HUES6 (cell line): ENCODE measurements at regions not wholly inside any gene's neighbourhood (a gene's known extent, or its start where the extent isn't known, plus 50 kb on each side); places are given as distances from the start of the nearest gene placed in this dataset.

ENCODE experiments used
- H3K27ac ChIP-seq: 2 replicates; pipeline ENCODE4 v1.7.0; 2013; ENCODE audit warnings: low read depth, mild to moderate bottlenecking, low read length, inconsistent platforms
- H3K27me3 ChIP-seq: 2 replicates; pipeline ENCODE4 v1.6.1; 2013; ENCODE audit warnings: low read length; ENCODE audit not compliant: control insufficient read depth, insufficient read depth
- H3K36me3 ChIP-seq: 2 replicates; pipeline ENCODE4 v1.6.1; 2013; ENCODE audit warnings: low read length; ENCODE audit not compliant: control insufficient read depth, insufficient read depth
- H3K4me1 ChIP-seq: 2 replicates; pipeline ENCODE4 v1.6.1; 2013; ENCODE audit warnings: low read length; ENCODE audit not compliant: control insufficient read depth, insufficient read depth
- H3K4me3 ChIP-seq: 2 replicates; pipeline ENCODE4 v1.5.1; 2013; ENCODE audit warnings: low read depth, low read length
- H3K9ac ChIP-seq: one replicate; pipeline ENCODE4 v1.6.1; 2013; ENCODE audit warnings: mild to moderate bottlenecking, low read length
- H3K9me3 ChIP-seq: 2 replicates; pipeline ENCODE4 v1.6.1; 2013; ENCODE audit warnings: low read depth, low read length; ENCODE audit not compliant: control insufficient read depth, insufficient read depth

DNA sequence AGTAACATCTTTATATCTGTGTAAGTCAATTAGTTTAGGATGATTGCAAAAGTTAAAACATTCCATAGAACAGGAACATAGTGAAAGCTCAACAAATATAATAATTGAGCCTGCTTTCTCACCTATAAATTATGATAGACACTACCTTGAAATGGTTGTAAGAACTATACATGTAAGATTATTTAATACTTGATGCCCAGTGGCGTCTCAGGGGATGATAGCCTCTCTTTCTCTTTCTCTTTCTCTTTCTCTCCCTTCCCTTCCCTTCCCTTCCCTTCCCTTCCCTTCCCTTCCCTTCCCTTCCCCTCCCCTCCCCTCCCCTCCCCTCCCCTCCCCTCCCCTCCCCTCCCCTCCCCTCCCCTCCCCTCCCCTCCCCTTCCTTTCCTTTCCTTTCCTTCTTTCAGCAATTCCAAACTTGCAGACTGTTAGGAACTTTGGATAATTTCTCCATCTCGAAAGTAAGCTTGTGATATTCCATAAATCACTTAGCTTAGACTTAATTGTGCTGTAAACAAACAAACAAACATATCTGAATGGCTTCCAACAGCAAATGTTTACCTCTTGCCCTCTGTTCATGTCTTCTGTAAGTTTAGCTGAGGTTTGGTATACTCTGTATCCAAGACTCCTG is 1102.7 kb downstream of the TSN start:
- no peaks in the 10 kb centered on the region for H3K27me3 ChIP-seq
- H3K9ac ChIP-seq = no peak overlapping the region
- no peak overlapping the region for H3K27ac ChIP-seq
- 0 out of 2 replicates have a peak, but pooled peaks cover 7% of the 10 kb centered on the region for H3K4me1 ChIP-seq
- H3K36me3 ChIP-seq = no peaks in the 10 kb centered on the region
- H3K4me3 ChIP-seq = no peak overlapping the region
- H3K9me3 ChIP-seq = no peaks in the 10 kb centered on the region

DNA sequence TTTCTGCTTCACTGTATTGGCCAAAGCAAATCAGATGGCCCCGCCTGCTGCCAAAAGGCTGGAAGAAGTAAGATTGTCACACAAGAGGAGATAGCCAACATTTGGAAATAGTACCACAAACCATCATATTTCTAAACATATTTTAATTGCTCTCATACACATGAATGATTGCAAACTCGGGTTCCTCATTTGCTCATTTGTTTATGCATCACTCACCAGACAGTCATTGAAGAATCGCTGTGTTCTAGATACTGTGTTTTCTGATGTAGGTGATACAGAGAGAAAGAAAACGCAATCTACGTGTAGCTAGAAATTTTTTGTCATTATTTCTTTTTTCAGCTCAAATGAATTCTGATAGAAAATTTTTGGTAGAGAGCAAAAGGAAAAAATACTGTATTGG is 1103.4 kb downstream of the TSN start:
- no peak overlapping the region for H3K4me3 ChIP-seq
- H3K36me3 ChIP-seq = no peaks in the 10 kb centered on the region
- no peaks in the 10 kb centered on the region for H3K9me3 ChIP-seq
- H3K9ac ChIP-seq = no peak overlapping the region
- H3K27ac ChIP-seq = no peak overlapping the region
- no peaks in the 10 kb centered on the region for H3K27me3 ChIP-seq
- H3K4me1 ChIP-seq = peaks cover 7% of the 10 kb centered on the region; the same call in 1 of the 2 replicates

DNA sequence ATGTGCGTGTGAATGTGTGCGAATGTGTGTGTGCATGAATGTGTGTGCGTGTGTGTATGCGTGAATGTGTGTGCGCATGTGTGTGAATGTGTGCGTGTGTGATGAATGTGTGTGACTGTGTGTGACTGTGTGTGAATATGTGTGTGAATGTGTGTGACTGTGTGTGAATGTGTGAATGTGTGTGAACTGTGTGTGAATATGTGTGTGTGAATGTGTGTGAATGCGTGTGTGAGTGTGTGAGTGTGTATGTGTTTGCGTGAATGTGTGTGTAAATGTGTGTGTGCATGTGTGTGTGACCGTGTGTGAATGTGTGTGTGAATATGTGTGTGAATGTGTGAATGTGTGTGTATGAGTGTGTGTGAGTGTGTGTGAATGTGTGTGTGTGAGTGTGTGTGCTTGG is 1103.8 kb downstream of the TSN start:
- no peaks in the 10 kb centered on the region for H3K36me3 ChIP-seq
- peaks cover 7% of the 10 kb centered on the region; the same call in 1 of the 2 replicates for H3K4me1 ChIP-seq
- H3K9me3 ChIP-seq = no peaks in the 10 kb centered on the region
- H3K4me3 ChIP-seq = no peak overlapping the region
- no peak overlapping the region for H3K27ac ChIP-seq
- H3K9ac ChIP-seq = no peak overlapping the region
- H3K27me3 ChIP-seq = no peaks in the 10 kb centered on the region

DNA sequence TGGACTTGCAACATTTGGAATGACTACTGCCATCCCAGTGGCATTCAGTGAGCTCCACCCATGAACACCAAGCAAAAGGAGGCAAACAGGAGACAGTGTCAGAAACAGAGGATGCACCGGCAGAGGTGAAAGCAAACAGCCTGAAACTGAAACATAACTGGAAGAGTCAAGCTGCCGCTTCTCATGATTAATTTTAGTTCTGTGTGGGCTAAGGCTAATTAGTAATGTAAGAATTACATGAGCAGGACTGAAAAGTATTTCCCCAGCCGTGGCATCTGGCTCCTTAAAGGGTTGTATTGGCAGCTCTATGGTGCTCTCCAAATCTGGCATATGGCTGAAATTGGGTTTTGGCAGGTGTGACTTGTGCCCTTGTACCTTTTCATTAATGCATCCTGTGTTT is 1108.1 kb downstream of the TSN start:
- Histone ChIP-seq H3K27ac (no peak overlapping the region), H3K27me3 (no peaks in the 10 kb centered on the region), H3K4me1 (no peaks in the 10 kb centered on the region; the same call in 1 of the 2 replicates), H3K36me3 (no peaks in the 10 kb centered on the region), H3K9ac (no peak overlapping the region), H3K9me3 (no peaks in the 10 kb centered on the region), H3K4me3 (no peak overlapping the region)

GRCh38 chr2:122864728-122865127 is 1109.3 kb downstream of the TSN start:
- Histone ChIP-seq H3K27me3 (no peaks in the 10 kb centered on the region), H3K4me3 (no peak overlapping the region), H3K4me1 (no peaks in the 10 kb centered on the region; the same call in 1 of the 2 replicates), H3K36me3 (no peaks in the 10 kb centered on the region), H3K9ac (no peak overlapping the region), H3K27ac (no peak overlapping the region), H3K9me3 (no peaks in the 10 kb centered on the region)

GRCh38 chr2:122866095-122866494 is 1110.6 kb downstream of the TSN start:
- no peak overlapping the region for H3K4me3 ChIP-seq
- no peaks in the 10 kb centered on the region for H3K9me3 ChIP-seq
- no peak overlapping the region for H3K9ac ChIP-seq
- H3K27ac ChIP-seq = no peak overlapping the region
- H3K27me3 ChIP-seq = no peaks in the 10 kb centered on the region
- H3K4me1 ChIP-seq = no peaks in the 10 kb centered on the region; the same call in 1 of the 2 replicates
- H3K36me3 ChIP-seq = no peaks in the 10 kb centered on the region

DNA sequence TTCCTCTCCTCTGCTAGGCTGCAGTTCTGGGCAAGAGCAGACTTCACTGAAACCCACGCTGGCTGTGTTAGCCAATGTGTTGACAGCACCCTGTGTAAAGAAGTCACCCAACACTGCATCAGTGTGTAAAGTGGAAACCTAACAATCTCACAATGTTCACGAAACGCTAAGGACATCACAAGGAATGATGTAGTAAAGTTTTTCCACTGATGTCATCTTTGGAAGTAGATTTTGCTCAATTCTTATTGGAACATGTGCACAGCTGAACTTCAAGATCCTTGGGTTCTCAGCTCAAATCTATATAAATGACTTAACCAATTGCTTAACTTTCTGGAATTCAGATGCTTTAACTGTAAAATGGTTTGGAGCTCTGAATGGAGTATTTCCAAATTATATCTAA is 1112.5 kb downstream of the TSN start:
- Histone ChIP-seq H3K27ac (no peak overlapping the region), H3K36me3 (no peaks in the 10 kb centered on the region), H3K27me3 (no peaks in the 10 kb centered on the region), H3K9me3 (no peaks in the 10 kb centered on the region), H3K4me1 (no peaks in the 10 kb centered on the region; the same call in 1 of the 2 replicates), H3K9ac (no peak overlapping the region), H3K4me3 (no peak overlapping the region)

- no peak overlapping the region for H3K9ac ChIP-seq
- no peaks in the 10 kb centered on the region for H3K9me3 ChIP-seq
- H3K4me3 ChIP-seq = no peak overlapping the region
These were observed 1113.3 kb downstream of the TSN start for GRCh38 chr2:122868646-122869275.

DNA sequence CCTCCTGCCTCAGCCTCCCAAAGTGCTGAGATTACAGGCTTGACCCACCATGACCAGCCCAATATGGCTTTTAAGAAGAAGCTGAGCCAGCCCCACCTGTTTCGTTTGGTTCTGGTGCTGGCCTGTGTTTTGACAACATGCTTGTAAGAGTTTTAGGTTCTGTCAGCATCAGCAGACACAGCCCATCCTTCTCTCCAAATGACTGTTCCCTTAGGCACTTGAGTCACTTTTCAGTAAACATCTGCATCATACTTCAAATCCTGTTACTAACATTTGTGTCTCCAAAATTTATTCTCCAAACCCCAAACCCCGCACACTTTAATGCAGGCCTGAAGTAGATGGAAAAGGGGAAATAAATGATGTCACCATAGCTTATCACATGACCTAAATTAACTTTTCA is 1118.5 kb downstream of the TSN start:
- Histone ChIP-seq H3K4me3 (no peak overlapping the region), H3K4me1 (no peaks in the 10 kb centered on the region), H3K9ac (no peak overlapping the region), H3K27ac (no peak overlapping the region), H3K9me3 (no peaks in the 10 kb centered on the region), H3K36me3 (no peaks in the 10 kb centered on the region), H3K27me3 (no peaks in the 10 kb centered on the region)

More at GRCh38 chr2:122868646-122869275, 1113.3 kb downstream of the TSN start:
- Histone ChIP-seq H3K27ac (no peak overlapping the region), H3K27me3 (no peaks in the 10 kb centered on the region), H3K4me1 (no peaks in the 10 kb centered on the region), H3K36me3 (no peaks in the 10 kb centered on the region)

DNA sequence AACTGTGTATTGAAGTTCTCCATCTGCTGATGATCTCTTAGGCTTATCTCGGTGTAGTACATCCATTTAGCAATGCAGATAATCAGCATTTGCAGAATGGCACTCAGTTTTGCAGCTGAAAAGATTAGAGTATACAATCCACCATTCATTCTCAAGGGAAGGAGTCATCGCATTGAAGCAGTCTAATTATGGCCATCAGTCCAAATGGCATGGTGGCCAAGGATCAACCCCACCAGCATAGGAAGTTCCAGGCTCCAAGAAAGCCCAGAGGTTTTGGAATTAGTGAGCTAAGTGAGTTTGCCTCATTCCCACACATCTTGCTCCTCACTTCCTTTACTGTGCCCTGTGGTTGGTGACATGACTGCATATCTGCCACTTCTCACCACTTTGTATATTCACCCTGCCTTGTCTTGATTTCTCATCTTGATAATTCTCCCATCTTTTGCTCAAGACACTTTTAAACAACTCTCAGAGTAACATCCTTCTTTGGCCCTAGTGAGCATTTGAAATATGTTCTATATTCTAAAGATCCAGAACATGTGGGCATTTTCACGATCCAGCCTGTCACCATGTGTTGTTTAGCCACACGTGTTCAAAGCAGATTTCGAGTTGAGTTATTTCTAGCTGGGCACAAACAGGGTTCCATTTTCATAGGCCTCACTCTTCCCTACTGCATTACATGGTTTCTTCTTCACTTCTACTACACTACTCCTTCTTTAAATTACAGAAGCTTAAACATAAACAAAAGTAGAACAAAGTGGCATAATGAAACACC is 1119.8 kb downstream of the TSN start:
- Histone ChIP-seq H3K27ac (no peak overlapping the region), H3K27me3 (no peaks in the 10 kb centered on the region), H3K36me3 (no peaks in the 10 kb centered on the region), H3K4me3 (no peak overlapping the region), H3K4me1 (no peaks in the 10 kb centered on the region), H3K9ac (no peak overlapping the region), H3K9me3 (no peaks in the 10 kb centered on the region)

GRCh38 chr2:122883849-122884248 is 1128.4 kb downstream of the TSN start:
- Histone ChIP-seq H3K9ac (no peak overlapping the region), H3K4me3 (no peak overlapping the region), H3K27ac (no peak overlapping the region), H3K27me3 (no peaks in the 10 kb centered on the region), H3K9me3 (no peaks in the 10 kb centered on the region), H3K36me3 (no peaks in the 10 kb centered on the region), H3K4me1 (no peaks in the 10 kb centered on the region)
